Natural killer cell (primary cell): ENCODE measurements at regions not wholly inside any gene's neighbourhood (a gene's known extent, or its start where the extent isn't known, plus 50 kb on each side); places are given as distances from the start of the nearest gene placed in this dataset.
"Not testable (repeated sequence)": the region's sequence is repeated elsewhere in the genome, so short reads cannot be mapped to it uniquely, and the experiment has no call there.

ENCODE experiments used
- ATAC-seq, 3 donors: fragments of 150-1000 bp in 2 of 3; fragments of 200-7000 bp in 1 of 3; cut with Tn5 transposase; 1 replicate in 1 of 3; 2 replicates in 2 of 3; pipeline ENCODE4 v1.10.0; 2021; ENCODE audit warnings: mild to moderate bottlenecking in 2 of 3, moderate library complexity in 2 of 3
- DNase-seq, 2 donors: peaks; one replicate each; pipeline versions ENCODE4 v3.0.0 to v3.0.0-alpha.2; 2013 to 2021; ENCODE audit warnings: mixed read lengths in 1 of 2
- H3K27ac ChIP-seq: one replicate; pipeline ENCODE4 v1.5.1; 2013; ENCODE audit warnings: mild to moderate bottlenecking, low read length
- H3K27me3 ChIP-seq: one replicate; pipeline ENCODE4 v1.6.1; 2013; ENCODE audit warnings: low read length; ENCODE audit not compliant: control insufficient read depth, insufficient read depth
- H3K36me3 ChIP-seq: one replicate; pipeline ENCODE4 v1.6.1; 2013; ENCODE audit warnings: low read length; ENCODE audit not compliant: control insufficient read depth, insufficient read depth
- H3K4me1 ChIP-seq: one replicate; pipeline ENCODE4 v1.6.1; 2013; ENCODE audit warnings: low read length; ENCODE audit not compliant: control insufficient read depth, insufficient read depth
- H3K4me3 ChIP-seq: one replicate; pipeline ENCODE4 v1.5.1; 2013; ENCODE audit warnings: low read length
- H3K9me3 ChIP-seq: one replicate; pipeline ENCODE4 v1.6.1; 2013; ENCODE audit warnings: low read length; ENCODE audit not compliant: control insufficient read depth, insufficient read depth
- H3K27ac Mint-ChIP-seq, 2 donors: one replicate each; pipeline ENCODE4 v1.8.0; 2022; ENCODE audit warnings: mild to moderate bottlenecking in 2 of 2, mixed read lengths in 2 of 2, moderate library complexity in 1 of 2
- H3K27me3 Mint-ChIP-seq, 2 donors: one replicate each; pipeline ENCODE4 v1.8.0; 2022; ENCODE audit warnings: low read depth in 2 of 2, mixed read lengths in 2 of 2
- H3K36me3 Mint-ChIP-seq: one replicate; pipeline ENCODE4 v1.8.0; 2022; ENCODE audit warnings: mixed read lengths
- H3K4me1 Mint-ChIP-seq, 2 donors: one replicate each; pipeline ENCODE4 v1.8.0; 2022; ENCODE audit warnings: mixed read lengths in 2 of 2
- H3K4me3 Mint-ChIP-seq: one replicate; pipeline ENCODE4 v1.8.0; 2022; ENCODE audit warnings: mild to moderate bottlenecking, moderate library complexity, mixed read lengths
- H3K9me3 Mint-ChIP-seq, 2 donors: one replicate each; pipeline ENCODE4 v1.8.0; 2022; ENCODE audit warnings: mixed read lengths in 2 of 2
- WGBS: methylation state at CpG from one replicate; pipeline ENCODE4 v1.1.7; 2013; ENCODE audit warnings: missing lambda C conversion rate; ENCODE audit not compliant: insufficient coverage; 5-methylcytosine and 5-hydroxymethylcytosine counted together
- intact Hi-C: fragments of 100-400 bp; cut with micrococcal nuclease; formaldehyde crosslinking; loops from one replicate; pipeline ENCODE4 v1.14.2; 2022
- TF ChIP-seq, protein P1 (sequence below): fragments of 200-600 bp; IDR thresholded peaks from one replicate; pipeline ENCODE4 v1.8.0; 2022; ENCODE audit warnings: antibody characterized with exemption

DNA sequence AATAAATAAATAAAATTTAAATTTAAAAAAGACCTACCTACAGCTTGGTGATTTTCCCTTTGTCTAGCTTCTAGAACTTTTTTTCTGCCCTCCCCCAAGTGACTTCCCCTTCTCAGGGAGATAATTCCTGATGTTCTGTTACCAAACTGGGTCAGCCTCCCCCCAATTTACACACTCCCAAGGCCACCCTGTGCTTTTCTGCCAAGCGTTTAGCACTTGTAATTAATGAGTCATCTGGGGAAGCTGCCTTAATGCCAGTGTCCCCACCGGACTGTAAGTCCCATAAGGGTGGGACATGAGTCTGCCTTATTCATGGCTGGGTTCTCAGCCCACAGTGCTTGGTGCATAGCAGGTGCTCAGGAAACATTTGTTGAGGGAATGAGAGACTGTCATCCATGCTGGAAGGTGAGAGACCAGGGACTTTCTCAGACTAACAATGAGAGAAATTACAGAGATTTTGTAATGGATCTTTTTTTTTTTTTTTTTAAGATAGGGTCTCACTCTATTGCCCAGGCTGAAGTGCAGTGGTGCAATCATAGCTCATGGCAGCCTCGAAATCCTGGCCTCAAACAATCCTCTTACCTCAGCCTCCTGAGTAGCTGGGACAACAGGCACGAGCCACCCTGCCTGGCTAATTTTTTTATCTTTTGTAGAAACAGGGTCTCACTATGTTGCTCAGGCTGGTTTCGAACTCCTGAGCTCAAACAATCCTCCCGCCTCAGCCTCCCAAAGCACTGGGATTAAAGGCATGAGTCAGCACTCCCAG, 106.8 kb downstream of the PHETA1 start:
- Mint-ChIP-seq H3K9me3 (no peaks in the 10 kb centered on the region), H3K27me3 (no peaks in the 10 kb centered on the region), H3K4me1 (no peaks in the 10 kb centered on the region), H3K36me3 (no peaks in the 10 kb centered on the region), H3K27ac (no peak overlapping the region), H3K4me3 (no peak overlapping the region)
- 67% methylated on average over 6 of the region's 6 CpGs for WGBS
- DNase-seq, result no peak
- no peak for ATAC-seq
- Histone ChIP-seq H3K36me3 (no peaks in the 10 kb centered on the region), H3K27ac (no peak overlapping the region), H3K4me3 (no peak overlapping the region), H3K4me1 (no peaks in the 10 kb centered on the region), H3K27me3 (no peaks in the 10 kb centered on the region), H3K9me3 (no peaks in the 10 kb centered on the region)
- TF ChIP-seq, protein P1, sequence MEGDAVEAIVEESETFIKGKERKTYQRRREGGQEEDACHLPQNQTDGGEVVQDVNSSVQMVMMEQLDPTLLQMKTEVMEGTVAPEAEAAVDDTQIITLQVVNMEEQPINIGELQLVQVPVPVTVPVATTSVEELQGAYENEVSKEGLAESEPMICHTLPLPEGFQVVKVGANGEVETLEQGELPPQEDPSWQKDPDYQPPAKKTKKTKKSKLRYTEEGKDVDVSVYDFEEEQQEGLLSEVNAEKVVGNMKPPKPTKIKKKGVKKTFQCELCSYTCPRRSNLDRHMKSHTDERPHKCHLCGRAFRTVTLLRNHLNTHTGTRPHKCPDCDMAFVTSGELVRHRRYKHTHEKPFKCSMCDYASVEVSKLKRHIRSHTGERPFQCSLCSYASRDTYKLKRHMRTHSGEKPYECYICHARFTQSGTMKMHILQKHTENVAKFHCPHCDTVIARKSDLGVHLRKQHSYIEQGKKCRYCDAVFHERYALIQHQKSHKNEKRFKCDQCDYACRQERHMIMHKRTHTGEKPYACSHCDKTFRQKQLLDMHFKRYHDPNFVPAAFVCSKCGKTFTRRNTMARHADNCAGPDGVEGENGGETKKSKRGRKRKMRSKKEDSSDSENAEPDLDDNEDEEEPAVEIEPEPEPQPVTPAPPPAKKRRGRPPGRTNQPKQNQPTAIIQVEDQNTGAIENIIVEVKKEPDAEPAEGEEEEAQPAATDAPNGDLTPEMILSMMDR, result no peak
- intact Hi-C loops, result no loop called here

- DNase-seq (no peak), ATAC-seq (no peak)
- H3K4me1 ChIP-seq, result no peaks in the 10 kb centered on the region
- Mint-ChIP-seq H3K4me1 (no peaks in the 10 kb centered on the region), H3K9me3 (no peaks in the 10 kb centered on the region), H3K27ac (no peak overlapping the region), H3K36me3 (no peaks in the 10 kb centered on the region), H3K4me3 (no peak overlapping the region), H3K27me3 (no peaks in the 10 kb centered on the region)
- 94% methylated on average over 5 of the region's 5 CpGs for WGBS
- H3K9me3 ChIP-seq, result no peaks in the 10 kb centered on the region
- no peak overlapping the region for H3K4me3 ChIP-seq
- intact Hi-C loops, result no loop called here
- TF ChIP-seq, protein P1, result no peak
- no peaks in the 10 kb centered on the region for H3K27me3 ChIP-seq
- H3K36me3 ChIP-seq, result no peaks in the 10 kb centered on the region
- H3K27ac ChIP-seq, result no peak overlapping the region
Observed at GRCh38 chr12:111260732-111261131, 108.2 kb downstream of the PHETA1 start.

DNA sequence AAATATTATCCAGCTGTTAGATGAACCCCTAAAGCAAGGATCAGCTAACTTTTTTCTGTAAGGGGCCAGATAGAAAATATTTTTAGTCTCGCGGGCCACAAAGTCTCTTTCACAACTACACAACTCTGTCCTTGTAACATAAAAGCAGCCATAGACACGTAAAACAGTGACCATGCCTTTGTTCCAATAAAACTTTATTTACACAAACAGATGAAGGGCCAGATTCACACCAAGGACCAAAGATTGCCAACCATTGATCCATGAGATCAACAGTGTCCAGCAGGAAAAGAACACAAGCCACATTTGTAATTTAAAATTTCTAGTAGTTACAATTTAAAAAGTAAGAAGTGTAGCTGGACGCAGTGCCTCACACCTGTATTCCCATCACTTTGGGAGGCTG, 109.7 kb downstream of the PHETA1 start:
- DNase-seq (no peak), ATAC-seq (no peak)
- intact Hi-C loops, result no loop called here
- no peaks in the 10 kb centered on the region for H3K4me1 Mint-ChIP-seq
- H3K4me1 ChIP-seq, result no peaks in the 10 kb centered on the region
- H3K27ac Mint-ChIP-seq, result no peak overlapping the region
- WGBS, result 93% methylated on average over 4 of the region's 4 CpGs
- H3K27me3 ChIP-seq, result no peaks in the 10 kb centered on the region
- H3K36me3 Mint-ChIP-seq, result no peaks in the 10 kb centered on the region
- TF ChIP-seq, protein P1, result no peak
- H3K9me3 ChIP-seq, result no peaks in the 10 kb centered on the region
- no peak overlapping the region for H3K4me3 Mint-ChIP-seq
- H3K27me3 Mint-ChIP-seq, result no peaks in the 10 kb centered on the region
- H3K27ac ChIP-seq, result no peak overlapping the region
- no peak overlapping the region for H3K4me3 ChIP-seq
- no peaks in the 10 kb centered on the region for H3K9me3 Mint-ChIP-seq
- no peaks in the 10 kb centered on the region for H3K36me3 ChIP-seq

DNA sequence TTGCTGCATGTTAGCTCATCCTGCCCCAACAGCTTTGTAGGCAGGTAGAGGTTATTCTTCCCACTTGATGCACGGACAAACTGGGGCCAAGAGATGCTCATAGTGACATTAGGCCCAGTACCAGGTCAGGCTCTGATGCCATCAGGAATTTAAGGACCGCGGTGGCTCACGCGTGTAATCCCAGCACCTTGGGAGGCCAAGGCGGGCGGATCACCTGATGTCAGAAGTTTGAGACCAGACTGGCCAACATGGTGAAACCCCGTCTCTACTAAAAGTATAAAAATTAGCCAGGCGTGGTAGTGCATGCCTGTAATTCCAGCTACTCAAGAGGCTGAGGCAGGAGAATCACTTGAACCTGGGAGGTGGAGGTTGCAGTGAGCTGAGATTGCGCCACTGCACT, 110.8 kb downstream of the PHETA1 start:
- H3K27me3 Mint-ChIP-seq, H3K9me3 ChIP-seq, ATAC-seq, H3K4me3 Mint-ChIP-seq, intact Hi-C loops, H3K27ac Mint-ChIP-seq, DNase-seq, H3K27ac ChIP-seq, H3K36me3 Mint-ChIP-seq, H3K4me3 ChIP-seq, H3K36me3 ChIP-seq, H3K9me3 Mint-ChIP-seq, H3K27me3 ChIP-seq, H3K4me1 ChIP-seq, H3K4me1 Mint-ChIP-seq: not testable (repeated sequence)
- 95% methylated on average over 10 of the region's 10 CpGs for WGBS
